Endothelial cell (in vitro differentiated cells): ENCODE measurements at regions not wholly inside any gene's neighbourhood (a gene's known extent, or its start where the extent isn't known, plus 50 kb on each side); places are given as distances from the start of the nearest gene placed in this dataset.

Experiments
- DNase-seq: peaks from one replicate; pipeline ENCODE4 v3.0.0; 2021; ENCODE audit warnings: low spot score
- H3K27ac Mint-ChIP-seq: one replicate; pipeline ENCODE4 v1.8.0; 2021; ENCODE audit warnings: mixed read lengths, inconsistent platforms; ENCODE audit not compliant: unreplicated experiment
- H3K27me3 Mint-ChIP-seq: one replicate; pipeline ENCODE4 v1.8.0; 2021; ENCODE audit warnings: mild to moderate bottlenecking, moderate library complexity, mixed read lengths, inconsistent platforms; ENCODE audit not compliant: unreplicated experiment
- H3K36me3 Mint-ChIP-seq: one replicate; pipeline ENCODE4 v1.8.0; 2021; ENCODE audit warnings: mild to moderate bottlenecking, low read depth, mixed read lengths, inconsistent platforms; ENCODE audit not compliant: unreplicated experiment
- H3K4me1 Mint-ChIP-seq: one replicate; pipeline ENCODE4 v1.8.0; 2021; ENCODE audit warnings: mild to moderate bottlenecking, mixed read lengths, inconsistent platforms; ENCODE audit not compliant: unreplicated experiment
- H3K4me3 Mint-ChIP-seq: one replicate; pipeline ENCODE4 v1.8.0; 2021; ENCODE audit warnings: mild to moderate bottlenecking, mixed read lengths, inconsistent platforms; ENCODE audit not compliant: unreplicated experiment
- H3K9me3 Mint-ChIP-seq: one replicate; pipeline ENCODE4 v1.8.0; 2021; ENCODE audit warnings: mixed read lengths, inconsistent platforms; ENCODE audit not compliant: unreplicated experiment
- CTCF ChIP-seq: fragments of 200-600 bp; sonication (generic); IDR thresholded peaks from one replicate; pipeline ENCODE4 v1.5.0; 2021; ENCODE audit warnings: antibody characterized with exemption; ENCODE audit not compliant: unreplicated experiment

DNA sequence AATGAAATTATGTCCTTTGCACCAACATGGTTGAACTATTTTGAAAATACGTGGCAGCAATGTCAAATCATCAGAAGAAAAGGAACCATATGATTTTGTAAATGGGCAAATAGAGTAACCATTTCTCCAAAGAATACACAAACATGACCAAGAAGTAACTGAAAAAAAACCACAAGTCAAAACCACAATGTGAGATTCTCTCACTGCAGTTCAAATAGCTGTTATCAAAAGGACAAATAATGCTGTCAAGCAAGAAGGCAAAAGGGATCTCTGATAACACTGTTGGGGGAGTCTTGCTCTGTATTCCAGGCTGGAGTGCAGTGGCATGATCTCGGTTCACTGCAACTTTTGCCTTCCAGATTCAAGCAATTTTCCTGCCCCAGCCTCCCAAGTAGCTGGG lies 170.7 kb upstream of the XIST start:
- no peak for DNase-seq
- H3K36me3 Mint-ChIP-seq: peaks cover 6% of the 10 kb centered on the region
- no peak for TF ChIP-seq CTCF
- no peak overlapping the region for H3K27ac Mint-ChIP-seq
- no peak overlapping the region for H3K4me3 Mint-ChIP-seq
- H3K9me3 Mint-ChIP-seq: no peaks in the 10 kb centered on the region
- no peaks in the 10 kb centered on the region for H3K27me3 Mint-ChIP-seq
- no peaks in the 10 kb centered on the region for H3K4me1 Mint-ChIP-seq

- Mint-ChIP-seq H3K27ac (no peak overlapping the region), H3K4me3 (no peak overlapping the region), H3K36me3 (no peaks in the 10 kb centered on the region), H3K27me3 (peaks cover 2% of the 10 kb centered on the region), H3K9me3 (no peaks in the 10 kb centered on the region), H3K4me1 (no peaks in the 10 kb centered on the region)
- no peak for DNase-seq
- no peak for TF ChIP-seq CTCF
These were observed 165.7 kb upstream of the XIST start for GRCh38 chrX:74018253-74018652.

DNA sequence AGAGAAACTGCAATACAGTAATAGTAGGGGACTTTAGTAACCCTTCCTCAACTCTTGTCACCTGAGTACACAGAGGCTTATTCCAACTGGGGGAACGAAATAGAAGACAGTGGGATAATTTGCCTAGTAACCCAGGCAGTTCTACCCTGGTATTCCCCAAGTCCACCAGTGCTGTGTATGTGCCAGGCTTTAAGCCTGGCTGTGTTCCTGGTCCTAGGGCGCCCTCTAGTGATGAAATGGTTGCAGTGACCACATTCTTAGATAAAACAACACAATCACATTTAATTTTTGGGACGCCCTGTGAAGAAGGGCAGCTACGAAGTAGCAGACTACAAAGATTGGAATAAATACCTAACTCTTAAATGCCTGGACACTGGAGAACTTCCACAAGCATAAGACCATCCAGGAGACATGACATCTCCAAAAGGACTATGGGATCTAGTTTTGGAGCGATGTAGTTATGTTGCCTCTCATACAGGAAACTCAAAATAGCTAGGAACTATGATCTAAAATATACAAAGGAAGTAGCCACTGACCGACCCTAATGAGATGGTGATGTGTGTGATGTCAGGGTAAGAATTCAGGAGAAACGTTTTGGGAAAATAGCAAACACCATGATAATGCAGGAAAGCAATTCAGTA lies 163.0 kb upstream of the XIST start:
- H3K27ac Mint-ChIP-seq: peak overlapping the region; percentile 26
- TF ChIP-seq CTCF: peak; percentile 58
- no peak overlapping the region for H3K4me3 Mint-ChIP-seq
- no peaks in the 10 kb centered on the region for H3K36me3 Mint-ChIP-seq
- H3K9me3 Mint-ChIP-seq: no peaks in the 10 kb centered on the region
- peaks cover 2% of the 10 kb centered on the region for H3K27me3 Mint-ChIP-seq
- peak; percentile 50 for DNase-seq
- no peaks in the 10 kb centered on the region for H3K4me1 Mint-ChIP-seq

DNA sequence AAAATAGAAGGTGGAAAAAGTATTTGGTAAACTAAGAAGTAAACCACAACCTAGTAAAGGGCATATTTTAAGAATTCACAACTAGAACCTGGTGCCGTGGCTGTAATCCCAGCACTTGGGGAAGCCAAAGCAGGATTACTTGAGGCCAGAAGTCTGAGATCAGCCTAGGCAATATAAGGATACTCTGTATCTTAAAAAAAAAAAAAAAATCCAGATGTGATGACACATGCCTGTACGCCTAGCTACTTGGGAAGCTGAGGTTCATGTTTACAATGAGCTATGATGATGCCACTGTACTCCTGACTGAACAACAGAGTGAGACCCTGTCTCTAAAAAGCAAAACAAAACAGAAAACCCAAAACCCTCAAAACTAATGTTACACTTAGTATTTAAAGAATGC lies 156.5 kb upstream of the XIST start:
- no peak overlapping the region for H3K4me3 Mint-ChIP-seq
- no peak overlapping the region for H3K27ac Mint-ChIP-seq
- TF ChIP-seq CTCF: no peak
- H3K4me1 Mint-ChIP-seq: no peaks in the 10 kb centered on the region
- H3K27me3 Mint-ChIP-seq: no peaks in the 10 kb centered on the region
- peaks cover 8% of the 10 kb centered on the region for H3K36me3 Mint-ChIP-seq
- no peaks in the 10 kb centered on the region for H3K9me3 Mint-ChIP-seq
- DNase-seq: no peak

- no peak for DNase-seq
- Mint-ChIP-seq H3K27ac (no peak overlapping the region), H3K9me3 (no peaks in the 10 kb centered on the region), H3K4me3 (no peak overlapping the region), H3K4me1 (no peaks in the 10 kb centered on the region), H3K36me3 (peaks cover 9% of the 10 kb centered on the region), H3K27me3 (no peaks in the 10 kb centered on the region)
- no peak for TF ChIP-seq CTCF
These were observed 139.5 kb upstream of the XIST start for GRCh38 chrX:73992019-73992418.
